Activated CD4-positive, alpha-beta T cell treated with anti-CD3 and anti-CD28 coated beads for 24 hours (primary cell): ENCODE measurements at regions not wholly inside any gene's neighbourhood (a gene's known extent, or its start where the extent isn't known, plus 50 kb on each side); places are given as distances from the start of the nearest gene placed in this dataset.
"Not testable (repeated sequence)": the region's sequence is repeated elsewhere in the genome, so short reads cannot be mapped to it uniquely, and the experiment has no call there.

Experiments used
- DNase-seq, 2 donors: peaks; one replicate each; pipeline ENCODE4 v3.0.0-alpha.2; 2020; ENCODE audit warnings: low read depth in 2 of 2

- DNase-seq, result no peak
Measured at GRCh38 chr10:131816157-131816775, 84.5 kb upstream of the PPP2R2D start.

GRCh38 chr10:131816941-131817700 lies 83.7 kb upstream of the PPP2R2D start:
- no peak for DNase-seq

GRCh38 chr10:131817866-131818509 lies 82.8 kb upstream of the PPP2R2D start:
- no peak for DNase-seq

GRCh38 chr10:131818510-131819234 lies 82.1 kb upstream of the PPP2R2D start:
- DNase-seq, result no peak

- DNase-seq, result no peak
Measured at GRCh38 chr10:131819241-131820072, 81.4 kb upstream of the PPP2R2D start.

- no peak for DNase-seq
Measured at GRCh38 chr10:131820626-131821025, 80.2 kb upstream of the PPP2R2D start.

GRCh38 chr10:131821378-131822012 lies 79.3 kb upstream of the PPP2R2D start:
- DNase-seq, result no peak

- no peak for DNase-seq
Measured at GRCh38 chr10:131822013-131822691, 78.7 kb upstream of the PPP2R2D start.

GRCh38 chr10:131822692-131823245 lies 78.0 kb upstream of the PPP2R2D start:
- no peak for DNase-seq

GRCh38 chr10:131823601-131824099 lies 77.2 kb upstream of the PPP2R2D start:
- DNase-seq, result not testable (repeated sequence)

- DNase-seq, result no peak
Measured at GRCh38 chr10:131824371-131825149, 76.2 kb upstream of the PPP2R2D start.

- DNase-seq, result no peak
Measured at GRCh38 chr10:131825150-131825848, 75.5 kb upstream of the PPP2R2D start.

- no peak for DNase-seq
Measured at GRCh38 chr10:131825960-131826650, 74.7 kb upstream of the PPP2R2D start.

GRCh38 chr10:131829156-131829930 lies 71.5 kb upstream of the PPP2R2D start:
- no peak for DNase-seq

GRCh38 chr10:131830446-131831130 lies 70.2 kb upstream of the PPP2R2D start:
- DNase-seq, result no peak

GRCh38 chr10:131831561-131831960 lies 69.2 kb upstream of the PPP2R2D start:
- DNase-seq, result no peak
